GM13977 (cell line): ENCODE measurements at regions not wholly inside any gene's neighbourhood (a gene's known extent, or its start where the extent isn't known, plus 50 kb on each side); places are given as distances from the start of the nearest gene placed in this dataset.

Source experiments
- DNase-seq: peaks from one replicate; pipeline ENCODE4 v3.0.0; 2012; ENCODE audit warnings: low spot score
- in situ Hi-C: fragments of 300-500 bp; cut with MboI; formaldehyde crosslinking; loops from one replicate; pipeline ENCODE4 v1.12.0; 2022; ENCODE audit warnings: low sequenced_read_pairs, low pct_unique_long_range_greater_than_20kb, mixed read lengths, inconsistent platforms; ENCODE audit not compliant: unreplicated experiment
- TF ChIP-seq, protein P1 (sequence below): IDR thresholded peaks from 2 replicates; pipeline ENCODE4 v1.5.1; 2012; ENCODE audit warnings: mild to moderate bottlenecking, control low read depth; ENCODE audit not compliant: insufficient read depth; ENCODE audit errors: extremely low read depth, missing control alignments

DNA sequence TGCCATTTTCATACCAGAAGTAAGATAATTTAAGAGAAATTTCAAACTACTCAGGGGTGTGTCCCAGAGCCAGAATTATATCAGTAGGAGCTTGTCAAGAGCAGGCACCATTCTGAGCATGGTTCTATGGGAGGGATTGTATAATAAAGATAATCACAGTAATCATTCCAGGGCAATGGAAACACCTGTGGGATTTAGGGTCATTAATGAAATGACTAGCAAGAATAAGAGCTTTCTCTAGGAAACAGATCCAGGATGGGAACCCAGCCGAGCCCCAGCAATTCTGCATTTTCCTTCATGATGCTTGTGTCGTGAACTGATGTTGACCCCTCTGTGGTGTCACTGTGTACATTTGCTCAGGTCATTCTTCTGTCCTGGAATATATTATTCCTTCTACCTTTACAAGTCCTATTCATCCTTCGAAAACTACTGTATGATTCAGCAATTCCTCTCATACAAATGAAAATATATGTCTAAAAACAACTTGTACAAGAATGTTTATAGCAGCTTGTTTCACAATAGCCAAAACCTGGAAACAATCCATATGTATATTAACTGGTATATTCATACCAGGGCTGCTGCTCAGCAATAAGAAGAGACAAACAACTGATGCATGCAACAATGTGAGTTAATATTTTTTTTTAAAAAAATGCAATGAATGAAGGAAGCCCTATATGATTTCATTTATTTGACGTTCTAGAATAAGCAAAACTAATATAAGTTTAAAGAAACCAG lies 687.8 kb upstream of the KLHL29 start:
- no peak for DNase-seq
- in situ Hi-C loops, result no loop called here
- TF ChIP-seq, protein P1, sequence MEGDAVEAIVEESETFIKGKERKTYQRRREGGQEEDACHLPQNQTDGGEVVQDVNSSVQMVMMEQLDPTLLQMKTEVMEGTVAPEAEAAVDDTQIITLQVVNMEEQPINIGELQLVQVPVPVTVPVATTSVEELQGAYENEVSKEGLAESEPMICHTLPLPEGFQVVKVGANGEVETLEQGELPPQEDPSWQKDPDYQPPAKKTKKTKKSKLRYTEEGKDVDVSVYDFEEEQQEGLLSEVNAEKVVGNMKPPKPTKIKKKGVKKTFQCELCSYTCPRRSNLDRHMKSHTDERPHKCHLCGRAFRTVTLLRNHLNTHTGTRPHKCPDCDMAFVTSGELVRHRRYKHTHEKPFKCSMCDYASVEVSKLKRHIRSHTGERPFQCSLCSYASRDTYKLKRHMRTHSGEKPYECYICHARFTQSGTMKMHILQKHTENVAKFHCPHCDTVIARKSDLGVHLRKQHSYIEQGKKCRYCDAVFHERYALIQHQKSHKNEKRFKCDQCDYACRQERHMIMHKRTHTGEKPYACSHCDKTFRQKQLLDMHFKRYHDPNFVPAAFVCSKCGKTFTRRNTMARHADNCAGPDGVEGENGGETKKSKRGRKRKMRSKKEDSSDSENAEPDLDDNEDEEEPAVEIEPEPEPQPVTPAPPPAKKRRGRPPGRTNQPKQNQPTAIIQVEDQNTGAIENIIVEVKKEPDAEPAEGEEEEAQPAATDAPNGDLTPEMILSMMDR, result no peak

DNA sequence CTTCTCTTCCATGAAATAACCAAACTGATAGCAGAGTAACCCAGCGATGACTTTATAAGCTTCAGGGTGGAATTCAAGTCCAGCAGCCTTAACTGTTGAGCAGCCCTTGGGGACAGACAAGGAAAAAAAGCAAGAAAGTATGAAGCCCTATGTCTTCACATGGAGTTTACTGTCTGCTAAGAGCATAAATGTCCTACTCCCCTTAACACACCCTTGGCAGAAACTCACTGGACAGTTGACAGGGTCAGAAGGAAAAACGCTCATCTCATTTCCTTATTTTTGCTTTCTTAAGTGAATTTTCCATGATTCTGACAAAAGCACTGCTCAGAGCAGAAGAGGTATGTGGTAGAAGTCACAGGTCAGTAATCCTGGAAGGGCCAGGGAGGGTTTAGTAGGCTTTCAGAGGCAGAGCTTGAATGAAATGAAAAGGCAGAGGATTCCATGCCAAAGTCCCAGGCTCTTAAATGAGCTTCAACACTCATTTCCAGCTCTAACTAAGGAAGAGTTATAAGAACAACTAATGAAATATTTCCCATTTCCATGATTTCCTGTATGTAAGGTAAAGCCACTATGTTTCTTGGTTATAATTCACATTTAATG lies 683.3 kb upstream of the KLHL29 start:
- in situ Hi-C loops, result no loop called here

DNA sequence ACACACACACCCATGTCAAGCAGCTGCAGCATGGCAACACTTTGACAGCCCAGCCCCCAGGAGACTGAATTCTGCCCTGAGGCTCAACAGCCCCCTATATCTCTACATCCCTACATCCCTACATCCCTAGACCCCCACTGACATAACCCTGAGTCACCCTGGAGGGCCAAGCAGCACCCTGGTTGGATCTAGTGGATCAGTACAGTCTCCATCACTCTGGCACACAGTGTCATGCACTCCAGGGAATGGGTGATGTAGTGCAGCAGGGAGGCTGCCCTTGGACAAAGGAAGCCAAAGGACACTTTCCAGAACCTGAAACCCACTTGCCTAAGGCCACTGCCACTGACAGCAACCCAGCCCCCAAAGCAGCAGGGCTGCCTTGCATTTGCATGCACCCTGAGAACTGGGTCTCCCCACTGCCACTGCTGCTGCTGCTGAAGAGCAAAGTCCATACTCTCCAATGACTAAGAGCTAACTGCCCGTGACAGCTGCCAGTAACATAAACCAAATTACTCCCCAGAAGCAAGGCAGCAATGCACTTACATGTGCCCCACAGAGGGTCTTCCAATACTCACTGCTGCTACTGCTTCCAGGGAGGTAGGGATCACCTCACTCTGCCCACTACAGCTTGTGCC lies 681.6 kb upstream of the KLHL29 start:
- DNase-seq, result no peak
- in situ Hi-C loops, result no loop called here
- TF ChIP-seq, protein P1, result no peak

More for the DNA sequence above, 683.3 kb upstream of the KLHL29 start:
- TF ChIP-seq, protein P1, result no peak
- DNase-seq, result no peak

DNA sequence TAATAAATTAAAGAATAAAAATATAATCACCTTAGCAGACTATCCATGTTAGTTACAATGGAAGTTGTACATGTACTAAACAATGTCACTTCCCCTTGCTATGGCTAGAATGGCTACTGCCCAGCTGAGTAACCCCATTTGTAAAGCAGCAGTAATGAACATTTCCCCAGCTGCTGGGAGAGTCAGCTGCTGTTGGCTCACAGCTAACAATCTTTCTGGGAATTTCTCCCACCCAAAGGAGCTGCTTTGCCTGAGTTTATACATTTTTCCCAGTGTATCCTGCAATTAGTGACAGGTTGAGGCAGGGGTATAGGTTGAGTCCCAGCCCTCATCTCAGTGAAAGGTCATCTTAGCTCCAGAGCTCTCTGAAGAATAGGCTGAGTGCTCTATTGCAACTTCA lies 665.6 kb upstream of the KLHL29 start:
- in situ Hi-C loops, result no loop called here
- TF ChIP-seq, protein P1, result no peak
- DNase-seq, result no peak

DNA sequence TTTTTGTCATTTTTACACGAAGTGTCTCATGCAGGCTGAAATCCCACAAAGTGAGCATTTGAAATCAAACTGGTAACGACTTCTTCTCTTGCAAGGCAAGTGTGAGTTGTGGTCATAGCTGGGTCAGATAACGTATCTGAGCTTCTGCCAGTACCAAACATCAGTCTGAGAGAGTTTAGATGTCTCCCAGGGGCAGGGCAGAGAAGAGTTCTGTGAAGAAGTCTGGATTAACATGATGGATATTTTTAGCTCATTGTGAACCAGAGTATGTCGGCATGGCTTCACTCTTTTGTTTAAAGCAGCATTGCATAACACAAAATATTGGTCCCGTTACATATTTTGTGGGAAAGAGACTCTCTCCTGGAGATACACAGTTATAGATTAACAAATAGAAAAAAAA lies 655.5 kb upstream of the KLHL29 start:
- TF ChIP-seq, protein P1, result no peak
- no peak for DNase-seq
- in situ Hi-C loops, result no loop called here

DNA sequence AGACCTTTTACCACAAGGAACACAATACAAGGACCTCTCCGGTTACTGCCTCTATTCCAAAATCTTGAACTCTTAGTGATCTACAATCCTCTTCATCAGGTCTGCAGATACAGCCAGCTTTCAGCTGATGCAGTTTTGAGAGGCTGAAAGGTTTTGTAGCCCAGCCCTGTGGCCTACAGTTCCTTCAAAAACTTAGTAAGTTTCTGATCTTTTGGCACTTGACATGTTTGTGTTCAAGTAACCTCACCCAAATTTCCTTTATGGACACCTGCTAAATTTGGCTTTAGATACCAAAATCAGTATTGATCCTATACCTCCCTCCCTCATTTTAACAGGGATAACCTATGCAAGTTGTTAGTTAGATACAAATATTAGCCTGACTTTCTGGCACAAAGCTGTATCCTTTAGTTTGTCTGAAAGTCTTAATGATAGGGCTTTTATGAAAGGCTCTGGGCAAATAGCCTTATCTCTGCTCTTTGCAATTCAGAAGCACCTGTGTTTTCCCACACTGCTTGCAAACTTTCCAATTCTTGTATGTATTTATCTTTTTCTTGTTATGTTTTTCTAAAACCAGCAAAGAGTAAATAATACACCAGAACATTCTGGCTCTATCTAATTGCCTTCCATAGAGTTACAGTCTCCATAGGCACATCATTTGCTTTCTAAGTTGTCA lies 650.5 kb upstream of the KLHL29 start:
- TF ChIP-seq, protein P1, result no peak
- DNase-seq, result no peak
- in situ Hi-C loops, result no loop called here
